ENCODE measurements at regions not wholly inside any gene's neighbourhood (a gene's known extent, or its start where the extent isn't known, plus 50 kb on each side); places are given as distances from the start of the nearest gene placed in this dataset.

DNA sequence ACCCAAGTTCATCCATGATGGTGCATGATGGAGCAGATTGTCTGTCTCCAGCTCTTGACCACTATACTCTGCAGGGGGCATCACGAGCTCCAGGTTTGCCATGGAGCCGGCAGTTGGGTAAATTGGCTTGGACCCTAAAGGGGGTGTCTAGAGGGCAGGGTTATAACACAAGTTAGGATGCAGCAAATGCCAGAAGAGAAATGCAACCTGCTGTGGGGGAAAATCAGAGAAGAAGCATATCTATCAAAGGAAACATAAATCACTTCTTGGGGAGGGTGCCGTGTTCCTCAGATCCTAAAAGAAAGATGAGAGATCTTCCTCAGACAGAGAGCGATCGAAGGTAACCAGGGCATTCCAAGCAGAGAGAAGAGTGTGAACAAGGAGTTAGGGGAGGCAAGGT is 334.9 kb downstream of the C12orf75 start:
- no peaks in the 10 kb centered on the region for H3K9me3 ChIP-seq (ENCODE audit: control insufficient read depth, insufficient read depth, low read length)
- WGBS (ENCODE audit: insufficient coverage) = 89% methylated on average over 5 of the region's 5 CpGs
- TF ChIP-seq, protein P1, sequence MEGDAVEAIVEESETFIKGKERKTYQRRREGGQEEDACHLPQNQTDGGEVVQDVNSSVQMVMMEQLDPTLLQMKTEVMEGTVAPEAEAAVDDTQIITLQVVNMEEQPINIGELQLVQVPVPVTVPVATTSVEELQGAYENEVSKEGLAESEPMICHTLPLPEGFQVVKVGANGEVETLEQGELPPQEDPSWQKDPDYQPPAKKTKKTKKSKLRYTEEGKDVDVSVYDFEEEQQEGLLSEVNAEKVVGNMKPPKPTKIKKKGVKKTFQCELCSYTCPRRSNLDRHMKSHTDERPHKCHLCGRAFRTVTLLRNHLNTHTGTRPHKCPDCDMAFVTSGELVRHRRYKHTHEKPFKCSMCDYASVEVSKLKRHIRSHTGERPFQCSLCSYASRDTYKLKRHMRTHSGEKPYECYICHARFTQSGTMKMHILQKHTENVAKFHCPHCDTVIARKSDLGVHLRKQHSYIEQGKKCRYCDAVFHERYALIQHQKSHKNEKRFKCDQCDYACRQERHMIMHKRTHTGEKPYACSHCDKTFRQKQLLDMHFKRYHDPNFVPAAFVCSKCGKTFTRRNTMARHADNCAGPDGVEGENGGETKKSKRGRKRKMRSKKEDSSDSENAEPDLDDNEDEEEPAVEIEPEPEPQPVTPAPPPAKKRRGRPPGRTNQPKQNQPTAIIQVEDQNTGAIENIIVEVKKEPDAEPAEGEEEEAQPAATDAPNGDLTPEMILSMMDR (IDR thresholded peaks at IDR 0.05) = no peak
- Mint-ChIP-seq H3K27ac (no peak overlapping the region), H3K9me3 (no peaks in the 10 kb centered on the region), H3K36me3 (no peaks in the 10 kb centered on the region), H3K4me3 (no peak overlapping the region), H3K27me3 (ENCODE audit: low read depth in 2 of 2) (peaks cover 3 to 23% of the 10 kb centered on the region in 2 donors), H3K4me1 (no peaks in the 10 kb centered on the region)
- intact Hi-C loops (cut with micrococcal nuclease) = no loop called here
- H3K4me3 ChIP-seq (ENCODE audit: low read length) = no peak overlapping the region
- H3K4me1 ChIP-seq (ENCODE audit: control insufficient read depth, insufficient read depth, low read length) = no peaks in the 10 kb centered on the region
- ATAC-seq (no peak), DNase-seq (no peak)
- H3K27ac ChIP-seq (ENCODE audit: low read length) = no peak overlapping the region
- H3K36me3 ChIP-seq (ENCODE audit: control insufficient read depth, insufficient read depth, low read length) = no peaks in the 10 kb centered on the region
- H3K27me3 ChIP-seq (ENCODE audit: control insufficient read depth, insufficient read depth, low read length) = peaks cover 2% of the 10 kb centered on the region

DNA sequence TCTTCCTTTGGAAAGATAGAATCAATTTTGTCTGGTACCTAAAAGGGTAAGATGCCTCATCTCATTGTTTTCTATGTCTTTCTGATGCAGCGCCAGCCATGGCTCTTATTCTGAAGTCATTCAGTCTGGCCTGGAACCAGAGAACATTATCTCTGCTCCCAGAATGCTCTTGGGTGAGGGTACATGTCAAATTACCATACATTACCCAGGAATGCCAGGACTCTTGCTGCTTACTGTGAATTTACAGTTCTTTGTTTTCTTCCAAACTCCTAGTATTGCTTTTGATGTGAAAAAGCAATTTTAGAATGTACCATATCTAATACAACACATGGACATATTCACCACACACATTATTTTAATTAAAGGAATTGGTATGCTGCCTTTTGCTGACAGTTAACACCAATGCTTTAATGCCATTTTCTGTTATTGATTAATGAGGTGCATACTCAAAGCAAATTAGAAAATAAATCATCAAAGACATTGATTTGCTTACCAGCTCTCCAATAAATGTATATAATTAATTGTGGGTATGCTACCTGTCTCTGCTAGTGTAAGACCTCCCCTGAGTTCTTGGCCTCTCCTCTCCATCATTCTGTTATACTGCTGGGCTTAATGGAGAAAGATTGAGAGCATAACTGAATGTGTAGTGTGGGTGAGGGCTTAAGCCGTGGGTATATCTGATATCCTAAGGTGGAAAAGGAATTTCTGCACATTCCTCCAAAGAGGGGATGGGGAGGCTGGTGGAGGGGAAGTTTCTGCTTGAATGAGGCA is 337.7 kb downstream of the C12orf75 start:
- no peaks in the 10 kb centered on the region for H3K9me3 Mint-ChIP-seq
- intact Hi-C loops (cut with micrococcal nuclease) = no loop called here
- DNase-seq (no peak), ATAC-seq (no peak)
- H3K27me3 Mint-ChIP-seq (ENCODE audit: low read depth in 2 of 2) = peaks cover 0 to 23% of the 10 kb centered on the region in 2 donors
- no peaks in the 10 kb centered on the region for H3K9me3 ChIP-seq (ENCODE audit: control insufficient read depth, insufficient read depth, low read length)
- no peak overlapping the region for H3K4me3 Mint-ChIP-seq
- no peaks in the 10 kb centered on the region for H3K27me3 ChIP-seq (ENCODE audit: control insufficient read depth, insufficient read depth, low read length)
- TF ChIP-seq, protein P1 (IDR thresholded peaks at IDR 0.05) = no peak
- WGBS (ENCODE audit: insufficient coverage) = 87% methylated on average over 2 of the region's 2 CpGs
- H3K4me1 ChIP-seq (ENCODE audit: control insufficient read depth, insufficient read depth, low read length) = no peaks in the 10 kb centered on the region
- H3K27ac ChIP-seq (ENCODE audit: low read length) = no peak overlapping the region
- H3K36me3 ChIP-seq (ENCODE audit: control insufficient read depth, insufficient read depth, low read length) = no peaks in the 10 kb centered on the region
- H3K36me3 Mint-ChIP-seq = no peaks in the 10 kb centered on the region
- H3K4me3 ChIP-seq (ENCODE audit: low read length) = no peak overlapping the region
- H3K27ac Mint-ChIP-seq = no peak overlapping the region
- H3K4me1 Mint-ChIP-seq = no peaks in the 10 kb centered on the region

DNA sequence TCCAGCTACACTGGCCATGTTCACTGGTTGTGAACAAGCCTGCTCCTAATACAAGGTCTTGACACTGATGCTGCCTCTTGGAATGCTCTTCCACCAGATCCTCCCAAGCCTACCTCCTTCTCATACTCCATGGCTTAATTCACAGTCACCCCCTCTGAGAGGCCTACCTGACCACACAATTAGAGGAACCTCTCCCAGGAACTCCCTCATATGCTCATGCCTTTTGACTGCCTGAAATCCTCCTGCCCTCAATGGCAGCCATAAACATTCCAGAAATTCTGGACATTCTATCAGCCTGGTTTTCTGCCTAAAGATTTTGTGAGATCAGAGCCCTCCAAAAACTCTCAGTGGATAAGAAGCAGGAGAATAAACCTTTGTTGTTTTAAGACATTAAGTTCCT is 340.2 kb downstream of the C12orf75 start:
- no peak overlapping the region for H3K27ac Mint-ChIP-seq
- TF ChIP-seq, protein P1 (IDR thresholded peaks at IDR 0.05) = no peak
- Histone ChIP-seq H3K27ac (ENCODE audit: low read length) (no peak overlapping the region), H3K27me3 (ENCODE audit: control insufficient read depth, insufficient read depth, low read length) (no peaks in the 10 kb centered on the region), H3K4me3 (ENCODE audit: low read length) (no peak overlapping the region), H3K9me3 (ENCODE audit: control insufficient read depth, insufficient read depth, low read length) (no peaks in the 10 kb centered on the region), H3K36me3 (ENCODE audit: control insufficient read depth, insufficient read depth, low read length) (no peaks in the 10 kb centered on the region), H3K4me1 (ENCODE audit: control insufficient read depth, insufficient read depth, low read length) (no peaks in the 10 kb centered on the region)
- peaks cover 3 to 23% of the 10 kb centered on the region in 2 donors for H3K27me3 Mint-ChIP-seq (ENCODE audit: low read depth in 2 of 2)
- intact Hi-C loops (cut with micrococcal nuclease) = no loop called here
- H3K9me3 Mint-ChIP-seq = no peaks in the 10 kb centered on the region
- H3K36me3 Mint-ChIP-seq = no peaks in the 10 kb centered on the region
- H3K4me1 Mint-ChIP-seq = no peaks in the 10 kb centered on the region
- DNase-seq = no peak
- ATAC-seq = no peak
- H3K4me3 Mint-ChIP-seq = no peak overlapping the region

DNA sequence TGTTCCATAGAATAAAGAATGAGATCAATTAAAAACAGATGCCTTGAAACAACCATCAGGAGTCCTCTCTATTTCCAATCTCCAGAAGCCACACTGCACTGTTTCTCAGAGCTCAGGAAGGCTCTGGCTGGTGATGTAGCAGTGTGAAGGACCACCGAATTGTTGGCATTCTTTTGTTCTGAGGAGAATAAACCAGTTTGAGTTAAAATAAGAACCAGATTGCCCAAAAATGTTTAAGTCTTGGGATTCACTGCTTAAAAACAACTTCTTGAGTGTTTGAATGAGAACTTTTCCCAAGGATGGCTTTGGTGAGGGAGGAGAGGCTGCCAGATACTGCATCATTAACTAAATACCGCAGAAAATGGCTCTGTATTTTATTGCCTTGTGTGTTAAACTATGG is 341.2 kb downstream of the C12orf75 start:
- no peak overlapping the region for H3K27ac ChIP-seq (ENCODE audit: low read length)
- H3K4me1 ChIP-seq (ENCODE audit: control insufficient read depth, insufficient read depth, low read length) = no peaks in the 10 kb centered on the region
- H3K4me1 Mint-ChIP-seq = peaks cover 0 to 2% of the 10 kb centered on the region in 2 donors
- H3K27ac Mint-ChIP-seq = no peak overlapping the region
- intact Hi-C loops (cut with micrococcal nuclease) = no loop called here
- H3K27me3 ChIP-seq (ENCODE audit: control insufficient read depth, insufficient read depth, low read length) = no peaks in the 10 kb centered on the region
- peaks cover 3 to 23% of the 10 kb centered on the region in 2 donors for H3K27me3 Mint-ChIP-seq (ENCODE audit: low read depth in 2 of 2)
- whole genome bisulfite sequencing (ENCODE audit: insufficient coverage) = 100% methylated on average over 2 of the region's 2 CpGs
- H3K36me3 ChIP-seq (ENCODE audit: control insufficient read depth, insufficient read depth, low read length) = no peaks in the 10 kb centered on the region
- ATAC-seq = no peak
- H3K9me3 ChIP-seq (ENCODE audit: control insufficient read depth, insufficient read depth, low read length) = no peaks in the 10 kb centered on the region
- no peak for DNase-seq
- no peaks in the 10 kb centered on the region for H3K36me3 Mint-ChIP-seq
- H3K9me3 Mint-ChIP-seq = no peaks in the 10 kb centered on the region
- H3K4me3 Mint-ChIP-seq = no peak overlapping the region
- no peak overlapping the region for H3K4me3 ChIP-seq (ENCODE audit: low read length)
- TF ChIP-seq, protein P1 (IDR thresholded peaks at IDR 0.05) = no peak

Measured in natural killer cell (primary cell).